K562 (cell line): ENCODE measurements at regions not wholly inside any gene's neighbourhood (a gene's known extent, or its start where the extent isn't known, plus 50 kb on each side); places are given as distances from the start of the nearest gene placed in this dataset.

ENCODE experiments used
- ATAC-seq: fragments of 200-7000 bp; cut with Tn5 transposase; 3 replicates; pipeline ENCODE4 v1.9.1; 2020; ENCODE audit warnings: moderate library complexity
- BruUV-seq: library from RNA; stranded (reverse); fragments of 400-500 nt; replicated peaks from 2 replicates; lab custom pipeline; 2021; lab: Mats Ljungman, UMichigan
- CTCF ChIA-PET: fragments of 300-600 bp; formaldehyde crosslinking; extraction: SDS; loops from one replicate; lab custom pipeline; 2021; ENCODE audit warnings: low intra/inter-chr PET ratio; lab: Yijun Ruan, JAX
- POLR2A ChIA-PET: fragments of 300-600, 350-650 bp; sonication (Branson Sonifier 250); formaldehyde crosslinking; extraction: SDS; loops from one replicate; lab custom pipeline; 2021; ENCODE audit warnings: antibody characterized with exemption, inconsistent platforms; lab: Yijun Ruan, JAX
- DNase-seq, 4 experiments: peaks; one replicate each; pipeline versions ENCODE4 v3.0.0 to v3.0.0-alpha.2; 2011 to 2018; ENCODE audit warnings: low spot score in 3 of 4, mixed read lengths in 3 of 4; ENCODE audit errors: extremely low read depth in 1 of 4
- FAIRE-seq: peaks from 2 replicates; lab custom pipeline; 2011; peaks lifted over from hg19 to GRCh38; lab: Jason Lieb, UNC
- H2AFZ ChIP-seq: 2 replicates; pipeline ENCODE4 v1.6.0; 2011; ENCODE audit warnings: low read depth, low read length, control low read depth, inconsistent platforms
- H3K27ac ChIP-seq: fragments of 200-600 bp; 3 replicates; pipeline ENCODE4 v1.8.0; 2011; ENCODE audit warnings: low read depth, mild to moderate bottlenecking, control low read depth, inconsistent platforms, low read length, moderate library complexity, mixed read lengths; ENCODE audit errors: extremely low read depth
- H3K27me3 ChIP-seq, 2 experiments: fragments of 300-600 bp in 1 of 2; 2 replicates in 1 of 2; 3 replicates in 1 of 2; pipeline versions ENCODE4 v1.6.0 to v1.8.0; 2011; ENCODE audit warnings: inconsistent platforms in 2 of 2, low read length in 2 of 2, mild to moderate bottlenecking in 1 of 2, mixed read lengths in 1 of 2, moderate library complexity in 1 of 2; ENCODE audit not compliant: control insufficient read depth in 2 of 2, insufficient read depth in 2 of 2
- H3K36me3 ChIP-seq: fragments of 300-600 bp; 3 replicates; pipeline ENCODE4 v1.8.0; 2011; ENCODE audit warnings: mild to moderate bottlenecking, low read length, inconsistent platforms; ENCODE audit not compliant: control insufficient read depth, insufficient read depth
- H3K4me1 ChIP-seq, 2 experiments: fragments of 200-600 bp in 1 of 2; replicated peaks in 1 of 2; 2 replicates in 1 of 2; 3 replicates in 1 of 2; pipeline versions ENCODE4 v1.5.1 to v1.8.0; 2011; ENCODE audit warnings: inconsistent platforms in 2 of 2, low read length in 2 of 2, mild to moderate bottlenecking in 1 of 2, mixed read lengths in 1 of 2, moderate library complexity in 1 of 2; ENCODE audit not compliant: control insufficient read depth in 2 of 2, insufficient read depth in 2 of 2
- H3K4me2 ChIP-seq: 2 replicates; pipeline ENCODE4 v1.6.1; 2011; ENCODE audit warnings: low read length, control low read depth, inconsistent platforms, mixed read lengths; ENCODE audit not compliant: insufficient read depth
- H3K4me3 ChIP-seq: fragments of 200-600 bp; sonication (generic), shearing (Covaris generic); 2 replicates; pipeline ENCODE4 v1.5.1; 2016; ENCODE audit warnings: control low read depth, inconsistent platforms
- H3K79me2 ChIP-seq: fragments of 200-600 bp; 3 replicates; pipeline ENCODE4 v1.8.0; 2011; ENCODE audit warnings: low read length, inconsistent platforms; ENCODE audit not compliant: control insufficient read depth, insufficient read depth
- H3K9ac ChIP-seq, 2 experiments: 2 replicates each; pipeline versions ENCODE4 v1.6.0 to v1.6.1; 2011; ENCODE audit warnings: low read depth in 2 of 2, low read length in 2 of 2, control low read depth in 1 of 2, inconsistent platforms in 1 of 2, mild to moderate bottlenecking in 1 of 2, mixed read lengths in 1 of 2; ENCODE audit not compliant: insufficient read depth in 1 of 2
- H3K9me1 ChIP-seq: one replicate; pipeline ENCODE4 v1.6.0; 2011; ENCODE audit warnings: inconsistent platforms, mild to moderate bottlenecking, low read length, moderate library complexity; ENCODE audit not compliant: control insufficient read depth, insufficient read depth
- H3K9me3 ChIP-seq: replicated peaks from 2 replicates; pipeline ENCODE4 v1.5.1; 2011; ENCODE audit warnings: low read depth, low read length, inconsistent platforms; ENCODE audit not compliant: control insufficient read depth, insufficient read depth
- H4K20me1 ChIP-seq: replicated peaks from 2 replicates; pipeline ENCODE4 v1.6.1; 2011; ENCODE audit warnings: low read length, inconsistent platforms, mixed read lengths; ENCODE audit not compliant: control insufficient read depth, insufficient read depth
- CXXC5 ChIP-seq: fragments of 250-450 bp; sonication (Bioruptor Pico); IDR thresholded peaks from 2 replicates; pipeline ENCODE4 v1.8.0; 2022; ENCODE audit warnings: inconsistent platforms, mild to moderate bottlenecking, moderate library complexity
- GABPA ChIP-seq: fragments of 200-800 bp; sonication (Bioruptor generic); conservative IDR thresholded peaks from 2 replicates; pipeline ENCODE4 v1.6.1; 2016; ENCODE audit warnings: low read depth, missing genetic modification characterization, missing compliant biosample characterization
- ILF3 ChIP-seq: fragments of 450-650 bp; IDR thresholded peaks from 2 replicates; pipeline ENCODE4 v1.6.1; 2018; ENCODE audit warnings: antibody characterized with exemption, mild to moderate bottlenecking, moderate library complexity, borderline replicate concordance
- KLF10 ChIP-seq: fragments of 250-450 bp; sonication (Bioruptor Pico); IDR thresholded peaks from 2 replicates; pipeline ENCODE4 v1.6.1; 2021; ENCODE audit warnings: matching md5 sums
- NONO ChIP-seq, 2 experiments: fragments of 200-400 bp in 1 of 2; fragments of 450-650 bp in 1 of 2; formaldehyde crosslinking in 1 of 2; IDR thresholded peaks; 2 replicates each; pipeline ENCODE4 v1.6.1; 2017; ENCODE audit warnings: low read depth in 2 of 2, mild to moderate bottlenecking in 2 of 2, moderate library complexity in 2 of 2, low read length in 1 of 2
- SNIP1 ChIP-seq: fragments of 450-650 bp; IDR thresholded peaks from 2 replicates; pipeline ENCODE4 v1.7.1; 2017; ENCODE audit warnings: low read depth, mild to moderate bottlenecking
- STAT5A ChIP-seq: IDR thresholded peaks from 2 replicates; pipeline ENCODE4 v1.6.1; 2012; ENCODE audit warnings: low read length, inconsistent platforms, borderline replicate concordance
- TGIF2 ChIP-seq: sonication (generic); formaldehyde crosslinking; IDR thresholded peaks from 2 replicates; pipeline ENCODE4 v1.8.1; 2022; ENCODE audit warnings: mild to moderate bottlenecking, missing genetic modification reagents, moderate library complexity
- ZC3H4 ChIP-seq: sonication (generic); formaldehyde crosslinking; IDR thresholded peaks from 2 replicates; pipeline ENCODE4 v1.9.0; 2021; ENCODE audit warnings: missing genetic modification reagents, borderline replicate concordance
- ZKSCAN8 ChIP-seq: fragments of 200-800 bp; sonication (Bioruptor generic); IDR thresholded peaks from 2 replicates; pipeline ENCODE4 v1.6.1; 2016; ENCODE audit warnings: missing genetic modification characterization, missing compliant biosample characterization
- ZNF121 ChIP-seq: sonication (generic); formaldehyde crosslinking; conservative IDR thresholded peaks from 2 replicates; pipeline ENCODE4 v1.8.0; 2022; ENCODE audit warnings: missing genetic modification reagents
- ZNF316 ChIP-seq: fragments of 450-650 bp; IDR thresholded peaks from 2 replicates; pipeline ENCODE4 v1.6.1; 2016
- ZNF699 ChIP-seq: fragments of 250-450 bp; sonication (Bioruptor Pico); IDR thresholded peaks from 2 replicates; pipeline ENCODE4 v1.8.0; 2021; ENCODE audit warnings: mild to moderate bottlenecking, moderate library complexity; ENCODE audit not compliant: insufficient replicate concordance
- WGBS: fragments of 100-300 bp; shearing (Covaris generic); methylation state at CpG from one replicate; pipeline ENCODE4 v1.1.6; 2016; ENCODE audit warnings: low coverage, mixed read lengths; ENCODE audit not compliant: insufficient coverage; ENCODE audit errors: missing lambda C conversion rate; 5-methylcytosine and 5-hydroxymethylcytosine counted together
- in situ Hi-C: fragments of 300-500 bp; cut with MboI; formaldehyde crosslinking; loops from 4 replicates; pipeline ENCODE4 v1.15.0; 2018; ENCODE audit warnings: inconsistent platforms, mixed read lengths
- intact Hi-C: fragments of 100-400 bp; cut with micrococcal nuclease; formaldehyde crosslinking; loops from 2 replicates; pipeline ENCODE4 v1.14.2; 2022
- TF ChIP-seq, protein P1 (sequence below), 2 experiments: fragments of 450-650 bp in 1 of 2; sonication (generic) in 1 of 2; formaldehyde crosslinking; conservative IDR thresholded peaks; 2 replicates each; pipeline versions ENCODE4 v1.4.0 to v1.8.1; 2020 to 2022; ENCODE audit warnings: mild to moderate bottlenecking in 1 of 2, missing genetic modification reagents in 1 of 2

DNA sequence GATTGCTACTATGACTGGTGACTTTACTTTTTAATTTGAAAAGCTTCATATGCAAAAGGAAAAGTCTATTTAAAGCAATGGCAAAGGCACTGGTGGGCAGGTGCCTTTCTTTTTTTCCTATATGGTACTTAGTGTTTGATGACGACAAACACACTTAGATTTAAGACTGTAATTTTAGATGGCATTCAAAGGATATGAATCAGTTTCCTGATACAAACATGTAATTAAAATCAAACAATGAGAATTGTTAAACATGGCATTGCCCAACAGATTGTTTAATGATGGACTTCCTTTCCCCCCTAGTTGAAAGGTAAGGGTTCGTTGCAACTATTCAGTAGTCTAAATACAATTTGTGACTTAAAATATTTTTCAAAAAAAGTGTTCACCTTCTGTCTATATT lies 106.5 kb upstream of the SEMA3C start:
- no peak overlapping the region for H3K4me2 ChIP-seq
- no peaks in the 10 kb centered on the region for H3K4me1 ChIP-seq
- CTCF ChIA-PET = no interaction called here
- POLR2A ChIA-PET = no interaction called here
- DNase-seq (no peak), FAIRE-seq (no peak), ATAC-seq (no peak)
- no peak overlapping the region for H3K27ac ChIP-seq
- no peaks in the 10 kb centered on the region for H3K79me2 ChIP-seq
- BruUV-seq = no TSS peak
- no peaks in the 10 kb centered on the region for H3K36me3 ChIP-seq
- H3K4me3 ChIP-seq = no peak overlapping the region
- in situ Hi-C loops = no loop called here
- H3K9me3 ChIP-seq = no peaks in the 10 kb centered on the region
- H3K27me3 ChIP-seq = no peaks in the 10 kb centered on the region
- intact Hi-C loops = no loop called here
- TF ChIP-seq STAT5A (no peak), ZNF699 (CRISPR knock-in tag) (no peak), ZNF316 (no peak), NONO (IDR thresholded peaks at IDR 0.05; ENCODE audit: low read depth in 2 of 2, low read length in 1 of 2) (no peak), KLF10 (CRISPR knock-in tag) (no peak), GABPA (tag) (no peak), SNIP1 (no peak), ILF3 (no peak), ZNF121 (CRISPR knock-in tag) (no peak), TGIF2 (CRISPR knock-in tag) (no peak), CXXC5 (CRISPR knock-in tag) (no peak), ZC3H4 (CRISPR knock-in tag) (no peak), ZKSCAN8 (CRISPR knock-in tag) (no peak)
- TF ChIP-seq, protein P1, sequence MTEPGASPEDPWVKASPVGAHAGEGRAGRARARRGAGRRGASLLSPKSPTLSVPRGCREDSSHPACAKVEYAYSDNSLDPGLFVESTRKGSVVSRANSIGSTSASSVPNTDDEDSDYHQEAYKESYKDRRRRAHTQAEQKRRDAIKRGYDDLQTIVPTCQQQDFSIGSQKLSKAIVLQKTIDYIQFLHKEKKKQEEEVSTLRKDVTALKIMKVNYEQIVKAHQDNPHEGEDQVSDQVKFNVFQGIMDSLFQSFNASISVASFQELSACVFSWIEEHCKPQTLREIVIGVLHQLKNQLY (CRISPR knock-in tag; conservative IDR thresholded peaks at IDR 0.05) = no peak
- no peak overlapping the region for H3K9ac ChIP-seq
- H4K20me1 ChIP-seq = no peaks in the 10 kb centered on the region
- H3K9me1 ChIP-seq = no peaks in the 10 kb centered on the region
- no peak overlapping the region for H2AFZ ChIP-seq
- 30% methylated on average over 2 of the region's 2 CpGs for WGBS
